Uterus (tissue), 2 donors: ENCODE measurements at regions not wholly inside any gene's neighbourhood (a gene's known extent, or its start where the extent isn't known, plus 50 kb on each side); places are given as distances from the start of the nearest gene placed in this dataset.

ENCODE experiments used
- CTCF ChIP-seq, 4 experiments: fragments of 200-600 bp in 2 of 4; fragments of 450-650 bp in 2 of 4; sonication (generic) in 2 of 4; IDR thresholded peaks; one replicate each; pipeline ENCODE4 v1.5.1; 2016 to 2019; ENCODE audit warnings: antibody characterized with exemption in 4 of 4, mild to moderate bottlenecking in 2 of 4, moderate library complexity in 1 of 4
- POLR2A ChIP-seq, 2 donors: fragments of 450-650 bp; IDR thresholded peaks; one replicate each; pipeline ENCODE4 v1.6.1; 2016; ENCODE audit warnings: antibody characterized with exemption in 2 of 2, mild to moderate bottlenecking in 1 of 2, moderate library complexity in 1 of 2

- TF ChIP-seq CTCF (IDR thresholded peaks at IDR 0.05) (no peak), POLR2A (IDR thresholded peaks at IDR 0.05) (no peak)
Measured at GRCh38 chr1:187894349-187894748, 1065.6 kb downstream of the PLA2G4A start.
